IPS-NIHi7 (cell line): ENCODE measurements at regions not wholly inside any gene's neighbourhood (a gene's known extent, or its start where the extent isn't known, plus 50 kb on each side); places are given as distances from the start of the nearest gene placed in this dataset.
A peak's percentile ranks its signal among the peaks of the same experiment; 100 is the strongest.
"Not testable (repeated sequence)": the region's sequence is repeated elsewhere in the genome, so short reads cannot be mapped to it uniquely, and the experiment has no call there.

Experiments used
- DNase-seq: peaks from one replicate; pipeline ENCODE4 v3.0.0; 2012; ENCODE audit warnings: mixed read lengths; ENCODE audit errors: extremely low spot score

- DNase-seq = no peak
These were observed 80.7 kb downstream of the TFAP2B start for GRCh38 chr6:50899306-50899870.

- no peak for DNase-seq
These were observed 83.6 kb downstream of the TFAP2B start for GRCh38 chr6:50902260-50902659.

- no peak for DNase-seq
These were observed 86.6 kb downstream of the TFAP2B start for GRCh38 chr6:50905297-50905696.

GRCh38 chr6:50907565-50907964 is 88.9 kb downstream of the TFAP2B start:
- no peak for DNase-seq

GRCh38 chr6:50913105-50913770 is 94.6 kb downstream of the TFAP2B start:
- DNase-seq = no peak

- DNase-seq = not testable (repeated sequence)
These were observed 102.7 kb downstream of the TFAP2B start for GRCh38 chr6:50921378-50921777.

- no peak for DNase-seq
These were observed 103.3 kb downstream of the TFAP2B start for GRCh38 chr6:50921968-50922367.

- no peak for DNase-seq
These were observed 104.2 kb downstream of the TFAP2B start for GRCh38 chr6:50922579-50923525.

GRCh38 chr6:50924758-50925157 is 106.1 kb downstream of the TFAP2B start:
- DNase-seq = no peak

GRCh38 chr6:50925548-50925947 is 106.9 kb downstream of the TFAP2B start:
- DNase-seq = peak; percentile 24

GRCh38 chr6:50925981-50926380 is 107.3 kb downstream of the TFAP2B start:
- no peak for DNase-seq

- DNase-seq = no peak
These were observed 109.1 kb downstream of the TFAP2B start for GRCh38 chr6:50927800-50928199.

GRCh38 chr6:50929323-50929722 is 110.7 kb downstream of the TFAP2B start:
- no peak for DNase-seq

- no peak for DNase-seq
These were observed 116.8 kb downstream of the TFAP2B start for GRCh38 chr6:50935442-50935841.

- no peak for DNase-seq
These were observed 117.6 kb downstream of the TFAP2B start for GRCh38 chr6:50936277-50936681.

- DNase-seq = no peak
These were observed 121.3 kb downstream of the TFAP2B start for GRCh38 chr6:50939931-50940330.

GRCh38 chr6:50945789-50946188 is 127.1 kb downstream of the TFAP2B start:
- DNase-seq = no peak

- no peak for DNase-seq
These were observed 133.6 kb downstream of the TFAP2B start for GRCh38 chr6:50952092-50952907.

- no peak for DNase-seq
These were observed 137.3 kb downstream of the TFAP2B start for GRCh38 chr6:50956014-50956413.

GRCh38 chr6:50958148-50958697 is 139.6 kb downstream of the TFAP2B start:
- no peak for DNase-seq

GRCh38 chr6:50959081-50959641 is 140.5 kb downstream of the TFAP2B start:
- DNase-seq = no peak
